ENCODE measurements at regions not wholly inside any gene's neighbourhood (a gene's known extent, or its start where the extent isn't known, plus 50 kb on each side); places are given as distances from the start of the nearest gene placed in this dataset.

- no peak for DNase-seq (ENCODE audit: low read depth)
Observed at GRCh38 chr2:128437204-128437565, 118.5 kb upstream of the HS6ST1 start.

GRCh38 chr2:128438091-128438490, 119.4 kb upstream of the HS6ST1 start:
- no peak for DNase-seq (ENCODE audit: low read depth)

DNA sequence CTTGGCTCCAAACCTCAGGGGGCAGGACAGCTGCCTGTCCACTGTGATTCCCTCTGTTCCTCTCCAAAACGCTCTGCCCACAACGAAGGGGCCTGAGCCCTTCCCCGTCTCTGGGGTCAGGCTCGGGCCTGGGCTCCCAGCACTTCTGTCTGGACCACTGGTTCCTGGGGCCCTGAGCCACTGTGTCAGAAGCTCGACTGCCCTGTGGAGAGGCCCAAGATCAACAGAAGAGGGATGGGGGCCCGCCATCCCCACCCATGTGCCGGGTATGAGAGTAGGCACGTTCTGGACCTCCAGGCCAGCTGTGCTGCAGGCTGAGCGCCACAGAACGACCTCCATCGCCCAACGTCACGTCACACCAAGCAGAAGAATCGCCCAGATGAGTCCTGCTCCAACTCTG, 119.9 kb upstream of the HS6ST1 start:
- no peak for DNase-seq (ENCODE audit: low read depth)

- no peak for DNase-seq (ENCODE audit: low read depth)
Observed at GRCh38 chr2:128439031-128439790, 120.5 kb upstream of the HS6ST1 start.

- DNase-seq (ENCODE audit: low read depth), result no peak
Observed at GRCh38 chr2:128439791-128440665, 121.4 kb upstream of the HS6ST1 start.

DNA sequence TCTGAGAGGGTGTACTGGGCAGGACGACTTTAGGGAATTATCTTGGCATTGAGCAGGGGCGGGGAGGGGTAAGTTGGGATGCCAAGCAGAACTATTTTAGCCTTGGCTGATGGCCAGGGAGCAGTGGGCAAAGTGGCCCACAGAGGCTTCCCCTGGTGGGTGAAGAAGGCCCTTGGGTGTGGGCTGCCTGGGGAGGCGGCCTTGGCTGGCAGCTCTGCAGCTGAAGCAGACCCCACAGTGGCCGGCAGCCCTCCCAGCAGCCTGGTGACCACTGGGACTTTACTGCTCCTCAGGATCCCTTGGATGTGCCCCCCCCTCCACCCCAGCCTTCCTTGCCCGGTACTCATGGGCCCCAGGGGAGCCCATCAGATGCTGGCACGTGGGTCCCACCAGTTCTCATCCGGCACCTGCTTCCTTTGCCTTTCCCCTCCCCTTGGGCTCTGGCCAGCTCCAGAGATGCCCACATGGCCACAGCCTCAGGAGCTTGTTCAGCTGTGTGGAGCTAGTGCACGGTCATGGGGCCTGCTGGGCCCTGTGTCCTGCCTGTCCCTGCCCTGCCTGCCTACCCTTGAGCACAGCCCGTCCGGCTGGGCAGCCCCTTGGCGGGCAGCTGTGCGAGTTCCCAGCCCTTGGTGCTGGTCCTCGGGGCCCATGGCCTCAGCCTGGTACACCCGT, 122.1 kb upstream of the HS6ST1 start:
- DNase-seq (ENCODE audit: low read depth), result no peak

DNA sequence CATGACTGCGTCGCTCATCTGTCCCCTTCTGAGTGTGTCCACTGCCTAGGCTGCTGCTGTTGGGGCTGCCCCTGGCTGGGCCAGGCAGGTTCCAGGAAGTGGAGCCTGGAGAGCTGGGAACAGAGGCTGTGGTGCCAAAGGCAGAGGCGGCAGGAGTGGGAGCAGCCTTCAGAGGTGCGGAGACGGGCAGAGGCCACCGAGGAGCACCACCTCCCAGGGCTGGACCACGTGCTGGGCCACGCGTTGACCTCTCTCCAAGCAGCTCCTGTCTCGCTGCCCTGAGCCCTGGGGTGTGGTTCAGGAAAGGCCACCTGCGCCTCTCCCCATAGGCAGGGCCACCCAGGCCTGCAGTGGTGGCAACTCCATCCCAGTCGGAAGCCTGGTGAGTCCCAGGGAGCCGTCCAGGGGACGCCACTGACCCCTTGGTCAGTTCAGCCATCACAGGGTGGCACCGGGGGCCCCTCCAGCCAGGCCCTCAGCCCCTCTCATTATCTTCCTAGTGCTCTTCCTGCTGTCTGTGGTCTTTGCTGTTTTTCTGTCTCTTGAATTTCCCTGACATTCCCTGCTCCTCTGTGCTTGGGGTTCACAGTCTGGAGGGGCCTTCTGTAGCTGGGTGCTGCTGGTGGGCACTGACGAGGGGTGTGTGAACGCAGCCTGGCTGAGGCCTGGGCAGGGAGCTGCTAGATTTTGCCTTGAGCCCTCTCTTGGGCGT, 122.8 kb upstream of the HS6ST1 start:
- DNase-seq (ENCODE audit: low read depth), result no peak

DNA sequence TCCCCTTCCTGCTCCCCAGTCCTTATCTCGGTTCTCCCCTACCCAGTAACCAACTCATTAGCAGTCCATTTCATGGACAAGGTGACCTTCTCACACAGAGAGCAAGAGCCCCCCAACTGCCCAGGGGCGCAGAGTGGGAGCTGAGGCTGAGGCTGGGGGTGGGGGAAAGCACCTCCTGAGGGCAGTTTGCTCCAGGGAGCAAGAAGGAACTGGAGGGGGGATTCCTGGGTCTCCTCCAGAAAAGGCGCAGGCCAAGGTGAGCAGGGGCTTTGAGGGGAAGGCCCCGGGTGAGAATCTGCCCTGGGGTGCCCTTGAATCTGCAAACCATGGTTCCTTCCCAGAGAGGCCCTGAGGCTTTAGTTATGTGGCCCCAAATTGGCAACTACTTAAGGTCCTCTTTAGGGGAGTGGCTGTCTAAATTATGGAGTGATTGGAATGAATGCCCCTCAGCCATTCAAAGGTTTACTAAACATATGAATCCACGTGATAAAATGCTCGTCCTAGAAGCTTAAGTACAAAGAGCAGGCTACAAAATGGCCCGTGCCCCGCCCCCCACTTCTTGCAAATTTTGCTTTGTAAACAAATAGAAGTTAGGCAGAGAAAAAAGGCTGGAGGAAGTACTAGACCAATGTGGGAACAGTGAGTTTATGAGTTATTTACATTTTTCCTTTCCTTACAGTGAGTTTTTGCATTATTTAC, 123.5 kb upstream of the HS6ST1 start:
- no peak for DNase-seq (ENCODE audit: low read depth)

GRCh38 chr2:128442891-128443302, 124.2 kb upstream of the HS6ST1 start:
- no peak for DNase-seq (ENCODE audit: low read depth)

DNA sequence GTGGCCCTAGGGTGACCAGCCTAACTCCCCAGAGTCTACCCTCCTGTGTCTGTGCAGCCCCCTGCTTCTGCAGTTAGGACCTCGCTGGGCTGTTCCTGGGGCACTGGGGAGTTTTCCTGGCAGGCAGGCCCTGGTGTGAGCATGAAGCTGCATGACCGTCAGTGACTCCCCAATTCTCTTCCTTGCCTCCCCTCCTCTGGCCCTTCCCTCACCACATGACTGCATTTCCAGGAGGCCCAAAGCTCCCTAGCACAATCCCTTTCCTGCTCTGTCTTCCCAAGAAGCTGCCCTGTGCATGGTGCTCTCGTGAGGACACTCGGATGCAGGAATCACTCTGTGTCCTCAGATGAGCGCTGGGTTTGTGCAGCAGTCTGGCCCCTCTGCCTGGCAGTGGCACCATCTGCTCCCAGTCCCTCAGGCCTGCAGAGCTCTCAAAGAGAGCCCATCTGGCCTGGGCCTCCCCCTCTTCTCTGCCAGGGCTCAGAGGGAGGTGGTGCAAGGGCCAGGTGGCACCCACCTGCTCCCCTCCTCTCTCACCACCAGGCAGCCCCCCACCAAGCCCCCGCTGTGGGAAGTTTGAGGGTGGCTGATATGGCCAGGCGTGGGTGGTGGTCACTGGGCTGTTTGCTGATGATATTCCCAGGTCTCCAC, 125.6 kb upstream of the HS6ST1 start:
- no peak for DNase-seq (ENCODE audit: low read depth)

GRCh38 chr2:128444816-128445522, 126.3 kb upstream of the HS6ST1 start:
- DNase-seq (ENCODE audit: low read depth), result no peak

DNA sequence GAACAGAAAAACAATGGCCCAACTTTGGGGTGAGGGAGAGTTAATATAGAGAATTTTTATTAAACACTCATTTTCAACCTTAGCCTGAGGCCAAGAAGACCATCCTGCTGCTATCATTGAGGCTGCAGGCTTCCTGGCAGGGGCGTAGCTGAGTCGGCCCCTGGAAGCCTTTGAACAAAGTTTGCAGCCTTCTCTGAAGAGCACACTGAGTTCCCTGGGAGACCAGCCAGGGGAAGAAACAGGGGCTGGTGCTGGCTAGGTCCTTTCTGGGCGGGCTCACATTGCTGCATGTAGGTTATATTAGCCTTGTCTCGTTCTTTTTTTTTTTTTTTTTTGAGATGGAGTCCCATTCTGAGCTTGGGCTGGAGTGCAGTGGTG, 126.8 kb upstream of the HS6ST1 start:
- DNase-seq (ENCODE audit: low read depth), result no peak

DNA sequence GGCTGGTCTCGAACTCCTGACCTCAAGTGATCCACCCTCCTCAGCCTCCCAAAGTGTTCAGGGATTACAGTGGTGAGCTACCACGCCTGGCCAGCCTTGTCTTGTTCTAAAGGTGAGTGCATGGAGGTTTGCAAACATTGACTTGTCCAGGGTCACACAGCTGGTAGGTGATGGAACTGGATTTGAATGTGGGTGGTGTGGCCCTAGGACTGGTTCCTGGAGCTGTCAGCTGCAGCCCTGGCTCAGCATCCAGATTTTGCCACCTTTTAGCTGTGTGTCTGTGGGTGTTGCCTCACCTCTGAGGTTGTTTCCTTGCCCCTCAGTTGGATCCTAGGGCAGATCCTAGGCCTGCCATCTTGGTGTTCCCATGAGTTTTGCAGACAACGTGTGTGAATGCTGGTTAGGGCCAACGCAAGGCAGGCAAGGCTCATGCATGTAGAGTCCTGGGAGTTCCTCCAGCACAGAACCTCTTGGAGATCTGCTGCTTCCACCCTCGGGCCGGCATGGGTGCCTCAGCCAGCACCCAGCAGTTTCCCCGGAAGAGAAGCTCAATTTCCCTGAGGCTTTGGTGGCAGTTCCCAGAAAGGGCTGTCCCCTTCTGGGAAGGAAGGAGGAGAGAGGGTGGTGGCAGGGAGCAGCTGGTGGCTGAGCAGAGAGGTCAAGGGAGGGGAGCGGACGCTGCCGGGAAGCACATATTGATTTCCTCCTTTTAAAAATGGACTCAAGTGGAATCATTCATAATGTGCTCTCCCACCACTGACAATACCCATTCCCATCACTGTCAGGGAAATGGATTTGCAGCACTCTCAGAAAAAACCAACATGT, 127.6 kb upstream of the HS6ST1 start:
- no peak for DNase-seq (ENCODE audit: low read depth)

- no peak for DNase-seq (ENCODE audit: low read depth)
Observed at GRCh38 chr2:128446874-128447537, 128.3 kb upstream of the HS6ST1 start.

DNA sequence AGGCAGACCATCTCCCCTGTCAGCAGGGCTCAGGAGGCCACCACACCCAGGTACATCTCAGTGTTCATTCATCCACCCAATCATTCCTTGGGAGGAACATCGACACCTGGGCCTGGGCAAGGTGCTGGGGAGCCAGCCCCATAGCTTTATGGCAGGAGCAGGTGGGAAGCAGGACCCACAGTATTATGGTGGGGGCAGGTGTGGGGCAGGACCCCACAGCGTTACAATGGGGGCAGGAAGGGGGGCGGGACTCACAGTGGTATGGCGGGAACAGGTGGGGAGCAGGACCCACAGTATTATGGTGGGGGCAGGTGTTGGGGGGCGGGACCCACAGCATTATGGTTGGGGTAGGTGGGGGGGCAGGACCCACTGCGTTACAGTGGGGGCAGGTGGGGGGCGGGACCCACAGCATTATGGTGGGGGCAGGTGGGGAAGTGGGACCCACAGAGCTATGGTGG, 128.9 kb upstream of the HS6ST1 start:
- DNase-seq (ENCODE audit: low read depth), result no peak

DNA sequence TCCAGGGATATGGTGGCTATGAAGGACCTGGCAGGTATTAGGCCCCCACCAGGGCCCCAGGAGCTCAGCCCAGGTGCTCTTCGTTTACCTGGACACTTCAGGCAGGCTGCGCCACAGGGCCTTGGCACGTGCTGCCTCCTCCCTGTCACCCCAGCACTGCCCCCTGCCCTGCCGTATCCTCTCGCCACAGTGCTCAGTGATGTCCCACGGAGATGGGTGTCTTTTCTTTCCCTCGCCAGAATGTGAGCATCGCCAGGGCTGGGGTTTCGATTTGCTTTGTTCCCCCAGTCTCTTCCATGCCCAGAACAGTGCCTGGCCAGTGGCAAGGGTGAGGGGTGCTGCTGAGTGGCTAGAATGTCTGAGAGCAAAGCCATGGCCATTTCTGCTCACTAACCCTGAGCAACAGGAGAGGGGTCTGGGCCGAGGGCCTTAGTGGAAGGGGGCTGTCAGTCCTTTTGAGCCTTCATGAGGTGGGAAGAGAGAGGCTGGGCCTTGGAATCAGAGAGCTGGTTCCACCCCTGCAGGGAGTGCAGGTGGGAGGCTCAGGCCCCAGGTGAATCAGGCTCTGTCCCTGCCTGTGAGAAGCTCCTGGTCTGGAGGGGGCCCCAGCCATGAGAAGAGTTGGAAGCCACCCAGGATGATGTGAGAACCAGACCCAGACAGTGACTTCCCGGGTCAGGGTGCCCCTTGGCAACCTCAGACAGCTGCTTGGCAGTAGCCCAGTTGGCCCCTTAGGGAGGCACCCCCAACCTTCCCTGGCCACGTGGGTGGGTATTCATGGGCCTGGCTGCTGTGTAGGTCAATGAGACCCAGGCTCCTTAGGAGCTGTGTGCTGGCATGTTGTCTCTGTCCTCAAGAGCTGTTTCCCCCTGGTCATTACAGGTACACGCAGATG, 129.9 kb upstream of the HS6ST1 start:
- no peak for DNase-seq (ENCODE audit: low read depth)

GRCh38 chr2:128449226-128450061, 130.8 kb upstream of the HS6ST1 start:
- DNase-seq (ENCODE audit: low read depth), result no peak
